ENCODE measurements at regions not wholly inside any gene's neighbourhood (a gene's known extent, or its start where the extent isn't known, plus 50 kb on each side); places are given as distances from the start of the nearest gene placed in this dataset.
"Not testable (repeated sequence)": the region's sequence is repeated elsewhere in the genome, so short reads cannot be mapped to it uniquely, and the experiment has no call there.

DNA sequence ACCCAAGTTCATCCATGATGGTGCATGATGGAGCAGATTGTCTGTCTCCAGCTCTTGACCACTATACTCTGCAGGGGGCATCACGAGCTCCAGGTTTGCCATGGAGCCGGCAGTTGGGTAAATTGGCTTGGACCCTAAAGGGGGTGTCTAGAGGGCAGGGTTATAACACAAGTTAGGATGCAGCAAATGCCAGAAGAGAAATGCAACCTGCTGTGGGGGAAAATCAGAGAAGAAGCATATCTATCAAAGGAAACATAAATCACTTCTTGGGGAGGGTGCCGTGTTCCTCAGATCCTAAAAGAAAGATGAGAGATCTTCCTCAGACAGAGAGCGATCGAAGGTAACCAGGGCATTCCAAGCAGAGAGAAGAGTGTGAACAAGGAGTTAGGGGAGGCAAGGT is 334.9 kb downstream of the C12orf75 start:
- no peak for DNase-seq

DNA sequence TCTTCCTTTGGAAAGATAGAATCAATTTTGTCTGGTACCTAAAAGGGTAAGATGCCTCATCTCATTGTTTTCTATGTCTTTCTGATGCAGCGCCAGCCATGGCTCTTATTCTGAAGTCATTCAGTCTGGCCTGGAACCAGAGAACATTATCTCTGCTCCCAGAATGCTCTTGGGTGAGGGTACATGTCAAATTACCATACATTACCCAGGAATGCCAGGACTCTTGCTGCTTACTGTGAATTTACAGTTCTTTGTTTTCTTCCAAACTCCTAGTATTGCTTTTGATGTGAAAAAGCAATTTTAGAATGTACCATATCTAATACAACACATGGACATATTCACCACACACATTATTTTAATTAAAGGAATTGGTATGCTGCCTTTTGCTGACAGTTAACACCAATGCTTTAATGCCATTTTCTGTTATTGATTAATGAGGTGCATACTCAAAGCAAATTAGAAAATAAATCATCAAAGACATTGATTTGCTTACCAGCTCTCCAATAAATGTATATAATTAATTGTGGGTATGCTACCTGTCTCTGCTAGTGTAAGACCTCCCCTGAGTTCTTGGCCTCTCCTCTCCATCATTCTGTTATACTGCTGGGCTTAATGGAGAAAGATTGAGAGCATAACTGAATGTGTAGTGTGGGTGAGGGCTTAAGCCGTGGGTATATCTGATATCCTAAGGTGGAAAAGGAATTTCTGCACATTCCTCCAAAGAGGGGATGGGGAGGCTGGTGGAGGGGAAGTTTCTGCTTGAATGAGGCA is 337.7 kb downstream of the C12orf75 start:
- no peak for DNase-seq

DNA sequence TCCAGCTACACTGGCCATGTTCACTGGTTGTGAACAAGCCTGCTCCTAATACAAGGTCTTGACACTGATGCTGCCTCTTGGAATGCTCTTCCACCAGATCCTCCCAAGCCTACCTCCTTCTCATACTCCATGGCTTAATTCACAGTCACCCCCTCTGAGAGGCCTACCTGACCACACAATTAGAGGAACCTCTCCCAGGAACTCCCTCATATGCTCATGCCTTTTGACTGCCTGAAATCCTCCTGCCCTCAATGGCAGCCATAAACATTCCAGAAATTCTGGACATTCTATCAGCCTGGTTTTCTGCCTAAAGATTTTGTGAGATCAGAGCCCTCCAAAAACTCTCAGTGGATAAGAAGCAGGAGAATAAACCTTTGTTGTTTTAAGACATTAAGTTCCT is 340.2 kb downstream of the C12orf75 start:
- DNase-seq: no peak

DNA sequence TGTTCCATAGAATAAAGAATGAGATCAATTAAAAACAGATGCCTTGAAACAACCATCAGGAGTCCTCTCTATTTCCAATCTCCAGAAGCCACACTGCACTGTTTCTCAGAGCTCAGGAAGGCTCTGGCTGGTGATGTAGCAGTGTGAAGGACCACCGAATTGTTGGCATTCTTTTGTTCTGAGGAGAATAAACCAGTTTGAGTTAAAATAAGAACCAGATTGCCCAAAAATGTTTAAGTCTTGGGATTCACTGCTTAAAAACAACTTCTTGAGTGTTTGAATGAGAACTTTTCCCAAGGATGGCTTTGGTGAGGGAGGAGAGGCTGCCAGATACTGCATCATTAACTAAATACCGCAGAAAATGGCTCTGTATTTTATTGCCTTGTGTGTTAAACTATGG is 341.2 kb downstream of the C12orf75 start:
- DNase-seq: no peak

DNA sequence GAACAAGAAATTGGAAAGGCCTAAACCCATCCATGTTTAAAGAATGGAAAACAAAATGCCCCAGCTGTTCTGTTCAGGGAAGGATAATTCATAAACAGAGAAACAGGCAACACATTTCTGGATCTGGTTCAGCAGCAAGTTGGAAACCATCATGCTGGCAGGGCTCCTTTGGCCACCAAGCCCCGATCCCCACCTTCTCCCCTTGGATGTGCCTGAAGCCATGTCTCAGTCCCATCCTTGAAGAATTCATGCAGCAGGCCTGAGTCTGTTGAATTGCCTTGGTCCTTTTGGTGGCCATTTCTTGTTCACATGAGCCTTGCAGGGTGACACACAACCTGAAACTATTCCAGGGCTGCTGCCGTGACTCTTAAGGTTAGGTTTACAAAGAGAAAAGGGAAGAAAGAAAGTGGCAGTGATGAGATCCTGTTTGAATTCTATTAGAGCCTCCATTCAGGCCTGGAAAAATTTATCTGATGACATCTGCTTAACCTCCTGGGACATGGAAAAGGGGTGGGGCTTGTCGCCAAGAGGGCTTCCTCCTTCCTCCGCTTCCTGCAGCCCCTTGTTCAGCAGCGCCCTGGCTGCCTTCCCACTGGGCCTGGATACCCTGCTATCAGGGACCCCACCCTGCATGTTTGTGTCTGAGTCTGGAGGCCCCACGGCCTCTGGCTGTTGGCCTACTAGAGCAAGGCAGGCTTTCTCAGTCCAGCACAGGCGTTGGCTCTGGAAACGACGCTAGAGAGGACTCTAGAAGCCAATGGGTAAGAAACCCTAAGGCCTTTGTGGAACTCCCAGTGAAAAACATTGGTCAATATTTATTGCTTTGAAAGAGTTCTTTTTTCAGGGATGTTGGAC is 341.9 kb downstream of the C12orf75 start:
- no peak for DNase-seq

DNA sequence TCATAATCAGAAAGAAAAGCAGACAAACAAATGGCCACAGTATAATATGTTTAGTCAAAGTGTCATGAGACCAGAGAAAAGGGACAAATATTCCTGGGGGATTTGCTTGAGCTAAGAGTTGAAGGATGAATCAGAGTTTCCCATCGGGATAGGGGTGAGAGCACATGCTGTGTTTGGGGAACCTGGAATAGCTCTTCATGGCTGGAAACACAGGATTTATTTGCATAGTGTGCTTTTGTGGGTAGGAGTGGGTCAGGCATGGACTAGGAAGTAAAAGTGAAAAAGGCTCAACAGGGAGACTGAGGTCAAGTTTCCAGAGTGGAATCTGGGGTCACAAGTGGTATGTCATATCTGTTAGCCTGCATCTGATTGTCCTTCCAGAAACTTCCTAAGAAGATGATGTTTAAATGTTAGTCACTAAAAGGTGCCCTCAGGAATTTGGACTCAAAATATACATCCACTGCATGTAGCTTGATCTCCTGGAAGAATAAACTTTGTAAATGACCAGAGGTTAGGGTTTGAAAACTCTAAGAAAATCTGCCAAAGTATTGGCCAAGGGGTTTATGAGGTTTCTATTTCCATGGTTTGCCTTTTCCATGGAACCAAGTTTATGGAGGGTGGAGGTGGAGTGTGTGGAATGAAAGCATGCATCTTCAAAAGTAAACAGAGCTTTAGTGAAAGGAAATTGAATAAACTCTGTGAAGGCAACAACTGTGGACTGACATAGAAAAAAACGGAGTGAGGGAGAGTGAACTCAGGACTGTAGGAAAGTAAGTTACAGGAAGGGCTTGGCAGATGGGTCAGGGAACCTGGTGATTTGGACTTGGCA is 344.6 kb downstream of the C12orf75 start:
- no peak for DNase-seq

DNA sequence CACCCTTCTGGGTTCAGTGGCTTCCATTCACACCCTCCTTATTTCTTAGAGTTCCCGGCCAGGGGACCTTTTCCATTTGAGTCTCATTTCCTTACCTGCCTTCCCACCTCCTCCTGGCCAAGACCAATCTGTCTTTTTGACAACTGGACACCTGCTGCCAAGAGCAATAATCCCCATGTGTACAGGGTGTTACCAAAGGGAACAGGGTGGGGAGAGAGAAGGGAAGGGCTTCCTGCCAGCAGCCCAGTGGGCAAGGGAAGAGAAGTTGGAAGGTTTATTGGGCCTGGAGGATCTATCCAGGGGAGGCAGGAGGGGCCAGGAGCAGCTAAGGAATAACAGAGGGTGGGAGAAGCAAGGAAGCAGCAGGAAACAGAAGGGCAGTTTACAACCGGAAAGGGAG is 346.2 kb downstream of the C12orf75 start:
- DNase-seq: peak; percentile 32 to 33

DNA sequence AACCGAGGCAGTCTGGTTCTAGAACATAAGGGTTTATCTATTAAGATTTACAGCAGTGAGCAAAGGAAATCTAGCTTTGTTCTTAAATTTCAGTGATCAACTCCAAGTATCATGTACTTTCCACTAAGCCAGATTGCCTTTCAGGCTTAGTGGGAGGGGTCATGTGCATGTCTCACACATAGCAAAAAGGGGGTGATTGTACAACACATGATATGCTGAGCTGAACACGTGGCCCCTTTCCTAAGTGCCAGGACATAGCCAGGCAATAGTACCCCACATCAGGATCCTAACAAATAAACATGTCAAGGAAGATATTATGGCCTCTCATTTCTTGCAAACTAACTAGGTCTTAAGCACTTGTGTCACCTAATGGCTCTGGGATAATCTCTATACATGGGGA is 347.2 kb downstream of the C12orf75 start:
- DNase-seq: no peak

DNA sequence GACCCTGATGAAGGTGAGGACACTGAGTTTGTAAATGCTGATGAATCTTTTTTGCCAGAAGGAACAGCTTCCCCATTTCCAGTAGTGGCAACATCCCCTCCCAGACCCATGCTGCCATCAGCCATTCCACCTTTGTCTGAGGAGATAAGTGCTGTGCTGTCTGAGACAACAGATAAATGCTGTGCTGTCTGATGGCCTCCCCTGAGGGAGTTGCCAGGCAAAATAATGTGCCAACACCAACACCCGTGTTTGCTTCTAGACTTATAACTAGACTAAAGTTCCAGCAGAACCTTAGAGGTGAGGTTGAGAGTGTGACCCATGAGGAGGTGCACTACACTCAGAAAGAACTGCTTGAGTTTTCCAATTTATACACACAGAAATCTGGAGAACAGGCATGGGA is 349.5 kb downstream of the C12orf75 start:
- DNase-seq: no peak

DNA sequence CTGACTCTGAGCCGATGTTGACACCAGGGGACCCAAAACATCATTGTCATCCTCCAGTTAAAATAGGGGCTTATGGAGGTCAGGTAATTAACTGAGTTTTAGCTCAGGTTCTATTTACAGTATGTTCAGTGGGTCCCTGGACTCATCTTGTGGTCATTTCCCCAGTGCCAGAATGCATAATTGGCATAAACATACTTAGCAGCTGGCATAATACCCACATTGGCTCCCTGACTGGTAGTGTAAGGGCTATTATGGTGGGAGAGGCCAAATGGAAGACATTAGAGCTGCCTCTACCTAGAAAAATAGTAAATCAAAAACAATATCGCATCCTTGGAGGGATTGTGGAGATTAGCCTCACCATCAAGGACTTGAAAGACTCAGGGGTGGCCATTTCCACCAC is 350.9 kb downstream of the C12orf75 start:
- DNase-seq: no peak

DNA sequence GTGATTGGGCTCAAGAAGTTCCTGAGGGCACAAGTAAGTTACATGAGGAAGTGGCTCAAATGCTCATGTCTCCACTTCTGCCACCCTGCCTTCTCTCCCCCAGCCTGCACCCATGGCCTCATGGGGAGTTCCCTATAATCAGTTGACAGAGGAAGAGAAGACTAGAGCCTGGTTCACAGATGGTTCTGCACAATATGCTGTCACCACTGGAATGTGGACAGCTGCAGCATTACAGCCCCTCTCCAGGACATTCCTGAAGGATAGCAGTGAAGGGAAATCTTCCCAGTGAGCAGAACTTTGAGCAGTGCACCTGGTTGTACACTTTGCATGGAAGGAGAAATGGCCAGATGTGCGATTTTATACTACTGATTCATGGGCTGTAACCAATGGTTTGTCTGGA is 352.3 kb downstream of the C12orf75 start:
- DNase-seq: not testable (repeated sequence)

DNA sequence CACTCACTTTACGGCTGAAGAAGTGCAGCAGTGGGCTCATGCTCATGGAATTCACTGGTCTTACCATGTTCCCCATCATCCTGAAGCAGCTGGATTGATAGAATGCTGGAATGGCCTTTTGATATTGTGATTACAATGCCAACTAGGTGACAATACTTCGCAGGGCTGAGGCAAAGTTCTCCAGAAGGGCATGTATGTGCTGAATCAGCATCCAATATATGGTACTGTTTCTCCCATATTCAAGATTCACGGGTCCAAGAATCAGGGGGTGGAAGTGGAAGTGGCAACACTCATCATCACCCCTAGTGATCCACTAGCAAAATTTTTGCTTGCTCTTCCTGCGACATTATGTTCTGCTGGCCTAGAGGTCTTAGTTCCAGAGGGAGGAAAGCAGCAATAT is 353.3 kb downstream of the C12orf75 start:
- not testable (repeated sequence) for DNase-seq

DNA sequence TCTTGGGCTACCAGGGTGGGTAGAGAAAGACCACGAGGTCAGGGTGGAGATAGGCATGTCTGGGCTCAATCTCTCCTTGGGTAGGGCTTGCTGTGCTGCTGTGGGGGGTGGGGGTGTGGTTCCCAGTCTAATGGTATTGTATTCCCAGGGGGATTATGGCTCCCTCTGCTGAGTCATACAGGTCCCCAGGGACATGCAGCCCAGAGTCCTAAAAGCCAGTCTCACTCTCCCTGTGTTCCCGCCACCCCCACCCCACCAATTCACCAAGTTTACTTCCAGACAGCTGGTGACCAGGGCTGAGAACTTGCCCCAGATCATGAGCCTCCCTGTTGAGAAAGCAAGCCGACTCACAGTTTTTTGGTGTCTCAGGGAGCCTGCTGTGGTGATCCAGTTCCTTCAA is 367.6 kb downstream of the C12orf75 start:
- no peak for DNase-seq

DNA sequence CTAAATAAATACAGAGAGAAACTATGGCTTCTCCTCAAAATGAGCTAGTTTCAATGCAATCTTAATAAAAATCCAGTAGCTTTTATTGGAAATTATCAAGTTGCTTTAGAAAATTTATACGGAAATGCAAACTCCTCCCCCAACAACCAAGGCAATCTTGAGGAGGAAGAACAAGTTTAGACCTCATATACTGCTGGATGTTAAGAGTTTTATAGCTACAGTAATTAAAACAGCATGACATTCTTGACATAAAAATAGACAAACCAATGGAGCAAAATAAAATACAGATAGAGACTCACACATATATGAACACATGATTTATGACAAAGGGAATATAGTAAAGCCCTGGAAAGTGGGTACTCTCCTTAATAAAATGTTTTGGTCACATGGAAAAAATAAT is 368.7 kb downstream of the C12orf75 start:
- no peak for DNase-seq

DNA sequence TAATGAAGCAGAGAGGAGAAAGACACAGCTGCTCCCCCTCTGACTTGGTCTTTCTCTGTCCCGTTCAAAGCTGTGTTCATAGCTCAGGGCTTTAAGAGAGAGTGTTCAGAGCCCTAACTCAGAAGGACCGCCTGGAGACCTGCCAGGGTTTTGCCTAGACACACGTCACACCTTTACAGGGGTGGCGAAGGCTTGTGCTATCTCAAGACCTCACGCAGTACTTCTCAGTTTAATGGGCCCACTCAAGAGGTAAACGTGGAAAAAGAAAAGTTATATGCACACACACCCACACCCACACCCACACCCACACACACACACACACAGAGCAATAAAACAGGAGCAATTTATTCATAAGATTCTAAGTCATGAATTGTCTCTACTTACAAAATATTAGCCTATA is 374.3 kb downstream of the C12orf75 start:
- no peak for DNase-seq

DNA sequence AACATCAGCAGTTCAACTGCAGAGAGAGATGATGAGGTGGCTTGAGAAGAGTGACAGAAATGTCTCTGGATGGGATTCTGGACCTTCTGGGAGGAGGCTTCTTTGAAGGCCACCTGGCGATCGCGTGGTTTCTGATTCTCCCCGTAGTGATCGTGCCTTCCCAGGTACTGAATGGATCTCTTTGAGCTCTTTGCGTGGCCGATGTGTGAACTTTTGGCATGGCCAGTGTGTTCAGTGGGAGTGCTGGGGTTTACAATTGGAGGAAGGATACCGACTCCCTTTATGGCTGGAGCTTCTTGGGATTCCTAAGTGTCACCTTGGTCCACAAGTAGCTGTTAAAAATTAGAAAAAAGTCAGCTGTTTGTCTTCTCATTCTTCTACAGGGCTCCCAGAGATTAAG is 374.7 kb downstream of the C12orf75 start:
- DNase-seq: no peak

DNA sequence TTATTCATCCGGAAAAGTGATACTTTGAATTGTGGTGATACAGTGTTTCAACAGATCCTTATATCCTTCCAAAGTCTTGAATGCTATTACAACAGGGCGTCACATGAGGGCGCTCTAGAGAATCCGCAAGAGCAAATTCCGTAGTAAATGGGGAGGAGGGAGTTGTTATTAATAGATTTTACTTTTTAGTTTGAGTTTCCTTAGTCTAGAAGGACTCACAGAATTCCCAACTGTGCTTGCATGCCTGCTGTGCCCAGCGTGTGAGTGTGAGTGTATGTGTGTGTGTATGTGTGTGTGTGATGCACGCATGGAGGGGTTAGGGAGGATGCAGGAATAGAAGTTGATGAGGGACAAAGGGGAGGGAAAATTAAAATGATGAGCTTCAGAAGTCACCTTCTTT is 375.3 kb downstream of the C12orf75 start:
- DNase-seq: peak; percentile 54 to 59

DNA sequence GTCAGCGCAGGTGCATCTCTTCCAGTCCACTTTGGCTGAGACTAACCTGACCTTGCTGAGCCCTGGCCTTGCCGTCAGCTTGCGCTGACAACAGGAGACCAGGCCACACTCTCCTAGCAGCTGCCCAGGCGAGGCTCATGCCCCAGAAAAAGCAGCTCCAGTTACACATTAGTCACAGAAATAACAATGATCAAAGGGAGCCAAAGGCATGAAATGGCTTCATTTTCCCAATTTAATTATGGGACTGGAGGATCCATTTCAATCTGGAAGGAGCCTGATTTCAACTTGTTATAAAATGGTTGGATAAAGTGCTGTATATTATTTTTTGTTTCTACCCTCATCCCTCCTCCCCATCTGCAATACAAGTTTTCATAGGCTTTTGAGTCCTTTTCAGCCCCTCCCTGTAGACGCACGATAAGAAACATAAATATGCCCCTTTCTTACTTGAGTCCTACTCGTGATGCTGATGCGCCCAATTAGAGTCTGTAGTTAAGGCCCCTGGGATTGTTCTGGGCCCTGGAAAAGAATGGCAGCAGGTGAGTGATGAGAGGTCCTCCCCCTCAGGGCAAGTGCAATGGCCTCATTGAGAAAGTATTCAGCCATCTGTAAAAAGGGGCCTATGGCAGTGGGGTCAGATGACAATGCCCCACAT is 376.0 kb downstream of the C12orf75 start:
- peak; percentile 80 to 84 for DNase-seq

DNA sequence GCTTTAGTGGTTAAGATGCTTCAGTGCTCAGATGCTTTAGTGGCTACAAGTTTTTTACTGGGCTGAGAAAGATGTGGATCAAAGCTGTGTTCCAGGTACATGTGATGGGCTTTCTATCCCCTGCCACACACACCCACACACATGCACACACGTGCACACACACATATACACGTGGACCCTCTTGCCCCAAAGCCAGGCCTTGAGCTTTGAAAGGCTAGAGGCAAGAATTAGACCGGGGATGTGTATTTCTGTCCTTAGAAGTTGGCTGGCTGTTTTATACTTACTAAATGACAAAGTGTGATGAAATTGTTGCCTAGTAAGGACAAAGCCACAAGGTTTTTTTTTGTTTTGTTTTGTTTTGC is 376.5 kb downstream of the C12orf75 start:
- DNase-seq: no peak

DNA sequence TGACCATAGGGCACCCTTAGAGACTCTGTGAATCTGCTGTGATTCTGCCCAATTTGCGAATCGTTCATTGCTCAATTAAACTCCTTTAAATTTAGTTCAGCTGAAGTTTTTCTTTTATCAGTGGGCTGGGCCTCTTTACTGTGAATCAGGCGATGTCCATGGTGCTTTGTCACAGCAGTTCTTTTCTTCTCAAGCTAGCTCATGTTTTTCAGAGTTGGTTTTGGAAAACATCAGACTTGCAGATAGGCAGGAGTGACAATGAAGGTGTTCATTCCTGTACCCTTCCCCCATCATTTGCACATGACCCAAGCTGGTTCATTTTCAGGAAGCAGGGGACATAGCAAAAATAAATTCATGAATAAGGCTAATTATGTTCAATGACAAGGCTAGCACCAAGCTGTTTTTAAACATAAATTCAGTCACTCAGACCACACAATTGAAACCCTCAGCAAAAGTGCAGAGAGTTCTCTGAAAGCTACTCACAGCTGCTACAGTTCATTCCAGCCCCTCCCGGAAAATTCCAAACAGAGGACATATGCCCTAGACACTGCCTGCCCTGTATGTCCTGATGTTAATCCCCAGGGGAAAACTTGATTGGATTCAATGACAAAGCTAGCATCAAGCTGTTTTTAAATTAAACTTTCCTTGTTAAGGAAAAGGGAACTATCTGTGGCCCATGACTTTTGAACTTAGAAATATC is 383.3 kb downstream of the C12orf75 start:
- no peak for DNase-seq

DNA sequence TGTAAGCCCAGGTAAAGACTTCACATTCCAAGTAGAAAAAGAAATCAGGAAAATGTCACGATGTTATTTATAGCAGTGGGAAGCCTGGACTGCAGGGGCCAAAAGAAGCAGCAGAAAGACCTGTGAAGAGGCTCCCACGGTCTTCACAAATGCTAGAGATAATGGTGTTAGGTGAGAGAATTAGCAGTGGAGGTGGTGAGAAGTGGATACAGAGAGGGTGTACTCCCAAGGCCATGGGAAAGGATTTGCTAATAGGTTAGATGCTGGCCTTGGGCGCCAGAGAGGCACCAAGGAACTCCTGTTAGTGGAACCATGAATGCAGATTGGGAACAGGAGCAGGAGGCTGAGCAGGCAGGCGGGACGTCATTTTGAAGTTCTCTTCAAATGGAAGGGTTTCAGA is 386.1 kb downstream of the C12orf75 start:
- no peak for DNase-seq
